Fibroblast of the aortic adventitia (primary cell): ENCODE measurements at regions not wholly inside any gene's neighbourhood (a gene's known extent, or its start where the extent isn't known, plus 50 kb on each side); places are given as distances from the start of the nearest gene placed in this dataset.
"Not testable (repeated sequence)": the region's sequence is repeated elsewhere in the genome, so short reads cannot be mapped to it uniquely, and the experiment has no call there.

Experiments
- DNase-seq: peaks from one replicate; pipeline ENCODE4 v3.0.0-alpha.2; 2010; ENCODE audit warnings: low read depth
- H3K4me3 ChIP-seq: 2 replicates; pipeline ENCODE4 v1.5.1; 2011; ENCODE audit warnings: low read depth, mild to moderate bottlenecking, control low read depth, low read length, moderate library complexity
- TF ChIP-seq, protein P1 (sequence below): IDR thresholded peaks from 2 replicates; pipeline ENCODE4 v1.5.1; 2011; ENCODE audit warnings: mild to moderate bottlenecking, low read length, control low read depth, inconsistent platforms; ENCODE audit not compliant: insufficient read depth

DNA sequence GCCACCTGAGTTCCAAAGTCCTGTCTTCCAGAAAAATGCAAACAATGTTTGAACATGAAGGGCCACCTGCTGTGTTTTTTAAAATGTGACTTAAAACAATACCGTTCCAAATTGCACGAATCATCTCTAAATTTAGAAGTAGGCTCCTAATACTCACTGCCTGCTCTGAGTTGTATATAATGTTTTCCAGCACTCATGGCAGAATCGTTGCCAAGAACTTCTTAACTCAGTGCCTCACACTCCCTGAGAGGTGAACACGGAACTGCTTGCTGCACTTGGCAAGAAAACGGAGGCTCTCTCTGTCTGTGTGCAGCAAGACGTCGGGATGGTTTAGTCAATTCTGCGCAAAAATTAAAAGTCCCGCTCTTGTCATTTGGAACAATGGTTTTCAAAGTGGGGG lies 757.3 kb upstream of the AUTS2 start:
- TF ChIP-seq, protein P1, sequence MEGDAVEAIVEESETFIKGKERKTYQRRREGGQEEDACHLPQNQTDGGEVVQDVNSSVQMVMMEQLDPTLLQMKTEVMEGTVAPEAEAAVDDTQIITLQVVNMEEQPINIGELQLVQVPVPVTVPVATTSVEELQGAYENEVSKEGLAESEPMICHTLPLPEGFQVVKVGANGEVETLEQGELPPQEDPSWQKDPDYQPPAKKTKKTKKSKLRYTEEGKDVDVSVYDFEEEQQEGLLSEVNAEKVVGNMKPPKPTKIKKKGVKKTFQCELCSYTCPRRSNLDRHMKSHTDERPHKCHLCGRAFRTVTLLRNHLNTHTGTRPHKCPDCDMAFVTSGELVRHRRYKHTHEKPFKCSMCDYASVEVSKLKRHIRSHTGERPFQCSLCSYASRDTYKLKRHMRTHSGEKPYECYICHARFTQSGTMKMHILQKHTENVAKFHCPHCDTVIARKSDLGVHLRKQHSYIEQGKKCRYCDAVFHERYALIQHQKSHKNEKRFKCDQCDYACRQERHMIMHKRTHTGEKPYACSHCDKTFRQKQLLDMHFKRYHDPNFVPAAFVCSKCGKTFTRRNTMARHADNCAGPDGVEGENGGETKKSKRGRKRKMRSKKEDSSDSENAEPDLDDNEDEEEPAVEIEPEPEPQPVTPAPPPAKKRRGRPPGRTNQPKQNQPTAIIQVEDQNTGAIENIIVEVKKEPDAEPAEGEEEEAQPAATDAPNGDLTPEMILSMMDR, result no peak
- DNase-seq, result peak; percentile 21

DNA sequence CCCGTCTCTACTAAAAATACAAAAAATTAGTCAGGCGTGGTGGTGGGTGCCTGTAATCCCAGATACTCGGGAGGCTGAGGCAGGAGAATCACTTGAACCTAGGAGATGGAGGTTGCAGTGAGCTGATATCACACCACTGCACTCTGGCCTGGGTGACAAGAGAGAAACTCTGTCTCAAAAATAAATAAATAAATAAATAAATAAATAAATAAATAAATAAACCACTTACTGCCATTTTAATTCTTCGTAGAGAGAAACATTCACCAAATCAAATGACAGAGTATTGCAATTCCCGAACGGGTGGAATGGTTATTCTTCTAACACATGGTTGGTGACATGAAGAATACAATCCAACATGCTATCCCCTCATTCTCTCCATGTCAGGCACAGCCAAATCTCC lies 754.3 kb upstream of the AUTS2 start:
- not testable (repeated sequence) for H3K4me3 ChIP-seq, DNase-seq

More for the DNA sequence above, 757.3 kb upstream of the AUTS2 start:
- H3K4me3 ChIP-seq, result no peak overlapping the region

DNA sequence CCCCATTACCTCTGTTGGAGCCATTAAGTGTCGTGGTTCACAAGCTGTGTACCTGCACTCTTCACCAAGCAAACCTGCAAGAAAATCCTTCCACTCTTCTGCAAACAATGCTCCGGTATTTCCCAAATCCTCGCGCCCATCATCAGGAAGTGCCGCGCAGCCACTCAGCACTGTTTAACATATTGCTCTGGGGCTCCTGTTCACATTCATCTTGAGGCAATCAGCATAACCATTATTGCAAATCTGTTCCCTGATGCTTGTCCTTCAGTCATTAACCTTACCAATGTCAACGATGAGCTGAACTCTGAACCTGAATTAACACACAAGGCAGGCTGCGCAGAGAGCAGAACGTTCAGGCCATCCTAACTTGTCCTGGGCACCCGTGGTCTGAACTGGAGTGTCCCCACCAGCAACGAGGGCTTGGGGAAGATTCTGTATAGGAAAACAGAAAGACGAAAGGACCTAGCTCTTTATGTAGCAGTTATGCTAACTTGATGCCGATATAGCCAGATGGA lies 751.4 kb upstream of the AUTS2 start:
- DNase-seq, result no peak

DNA sequence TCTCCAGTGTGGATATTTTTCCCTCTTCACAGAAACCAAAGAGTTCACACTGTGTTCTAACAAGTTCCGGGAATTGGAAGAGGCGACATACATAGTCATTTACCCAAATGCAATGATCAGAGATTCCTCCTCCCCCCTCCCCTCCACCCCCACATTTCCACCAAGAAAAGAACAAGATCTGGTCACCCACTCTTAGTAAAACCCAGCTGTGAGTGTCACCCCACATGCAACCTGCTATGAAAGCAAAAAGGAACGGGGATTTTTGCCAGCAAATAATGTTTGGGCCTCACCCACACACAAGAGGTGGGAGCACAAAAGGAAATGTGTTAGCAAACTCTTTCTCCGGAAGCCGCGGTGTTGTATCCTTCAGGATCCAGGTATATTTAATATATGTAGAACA lies 745.0 kb upstream of the AUTS2 start:
- H3K4me3 ChIP-seq, result no peak overlapping the region
- no peak for DNase-seq
- TF ChIP-seq, protein P1, result no peak

More for the DNA sequence above, 751.4 kb upstream of the AUTS2 start:
- H3K4me3 ChIP-seq, result no peak overlapping the region
- TF ChIP-seq, protein P1, result no peak

DNA sequence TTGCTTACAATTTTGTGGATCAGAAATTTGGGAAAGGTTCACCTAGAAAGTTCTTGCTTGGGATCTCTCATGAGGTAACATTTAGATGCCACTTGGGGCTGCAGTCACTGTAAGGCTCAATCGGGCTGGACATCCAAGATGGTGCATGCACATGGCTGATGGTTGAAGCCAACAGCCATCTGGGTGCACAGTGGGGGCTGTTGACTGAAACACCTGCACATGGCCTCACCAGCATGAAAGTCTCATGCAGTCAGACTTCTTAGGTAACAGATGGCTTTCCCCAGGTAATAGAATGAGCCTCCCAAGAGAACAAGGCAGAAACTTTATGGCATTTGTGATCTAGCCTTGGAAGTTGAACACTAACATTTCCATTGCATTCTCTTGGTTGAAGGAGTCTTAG lies 740.7 kb upstream of the AUTS2 start:
- H3K4me3 ChIP-seq, result no peak overlapping the region
- DNase-seq, result no peak
- TF ChIP-seq, protein P1, result no peak

DNA sequence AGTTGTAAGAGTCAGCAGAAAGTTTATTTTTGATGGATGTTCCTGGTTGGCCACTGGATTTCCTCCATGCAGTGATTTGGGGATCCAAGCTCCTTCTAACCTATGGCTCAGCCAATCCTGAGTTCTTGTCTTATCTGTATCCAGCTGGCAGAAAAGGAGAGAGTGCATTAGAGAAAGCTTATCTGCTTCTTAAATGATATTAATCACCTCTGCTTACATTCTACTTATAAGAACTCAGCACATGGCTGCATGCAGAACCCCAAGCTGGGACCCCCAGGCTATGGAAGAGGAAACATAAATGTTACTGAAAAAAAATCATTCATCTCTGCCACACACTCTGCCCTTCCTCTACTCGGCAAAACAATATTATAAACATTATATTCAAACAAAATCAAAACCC lies 739.8 kb upstream of the AUTS2 start:
- TF ChIP-seq, protein P1, result no peak
- no peak for DNase-seq

DNA sequence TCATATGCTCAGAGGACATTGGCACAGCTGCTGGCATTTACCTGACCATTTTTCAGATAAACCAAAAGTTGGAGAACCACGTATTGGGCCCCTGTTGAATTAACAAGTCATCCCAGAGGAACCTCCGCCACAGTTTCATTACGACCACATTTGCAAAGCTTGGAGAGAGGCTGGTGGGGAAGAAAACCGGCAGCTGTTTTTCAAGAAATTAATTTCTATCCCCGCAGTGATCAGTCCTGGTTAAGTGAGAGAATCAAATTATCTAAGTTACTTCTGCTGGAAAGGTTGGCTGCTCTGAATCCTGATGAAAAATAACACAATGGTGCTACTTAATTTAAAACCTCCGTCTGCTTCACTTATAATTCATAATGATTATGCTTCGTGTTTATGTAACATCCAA lies 737.1 kb upstream of the AUTS2 start:
- no peak overlapping the region for H3K4me3 ChIP-seq
- no peak for DNase-seq
- TF ChIP-seq, protein P1, result no peak

More for the DNA sequence above, 739.8 kb upstream of the AUTS2 start:
- no peak overlapping the region for H3K4me3 ChIP-seq
